ENCODE measurements at regions not wholly inside any gene's neighbourhood (a gene's known extent, or its start where the extent isn't known, plus 50 kb on each side); places are given as distances from the start of the nearest gene placed in this dataset.

DNA sequence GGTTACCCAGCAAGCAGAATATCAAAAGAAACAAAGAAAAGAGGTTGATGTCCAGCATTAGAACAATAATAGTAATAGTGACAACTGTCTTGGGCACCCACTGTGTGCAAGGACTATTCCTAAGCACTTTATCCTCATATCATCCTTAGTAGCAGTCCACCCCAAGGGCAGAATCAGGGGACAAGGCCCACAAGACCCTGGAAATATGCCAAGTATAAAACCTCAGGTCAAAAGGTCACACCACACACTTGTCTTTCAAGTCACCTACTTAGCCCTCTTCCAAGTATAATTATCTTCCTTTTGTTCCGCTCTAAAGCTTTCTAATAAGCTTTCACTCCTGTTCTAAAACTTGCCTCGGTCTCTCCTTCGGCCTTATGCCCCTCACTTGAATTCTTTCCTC lies 124.0 kb upstream of the STT3B start:
- Mint-ChIP-seq H3K9me3 (no peaks in the 10 kb centered on the region), H3K4me3 (no peak overlapping the region), H3K4me1 (peaks cover 7% of the 10 kb centered on the region; the same call in 2 of the 3 replicates), H3K36me3 (ENCODE audit: low read depth) (no peaks in the 10 kb centered on the region), H3K27me3 (ENCODE audit: insufficient read depth, low read depth, poor library complexity) (no peaks in the 10 kb centered on the region), H3K27ac (no peak overlapping the region)
- H3K4me2 ChIP-seq = no peak overlapping the region
- no peak overlapping the region for H3K27ac ChIP-seq (ENCODE audit: low read depth)
- no peaks in the 10 kb centered on the region for H3K27me3 ChIP-seq (ENCODE audit: insufficient read depth)
- ATAC-seq (no peak), DNase-seq (ENCODE audit: low spot score) (no peak)
- no peaks in the 10 kb centered on the region for H4K20me1 ChIP-seq (replicated peaks; ENCODE audit: insufficient read depth)
- H3K36me3 ChIP-seq (ENCODE audit: insufficient read depth) = no peaks in the 10 kb centered on the region
- H2AFZ ChIP-seq = no peak overlapping the region
- H3F3A ChIP-seq (replicated peaks; ENCODE audit: low read depth) = no peaks in the 10 kb centered on the region
- TF ChIP-seq JUNB (IDR thresholded peaks at IDR 0.05; ENCODE audit: unreplicated experiment) (no peak), ZNF114 (CRISPR knock-in tag; IDR thresholded peaks at IDR 0.05) (no peak), NANOG (IDR thresholded peaks at IDR 0.05; ENCODE audit: borderline replicate concordance) (no peak), ZNF331 (CRISPR knock-in tag; IDR thresholded peaks at IDR 0.05; ENCODE audit: low read depth) (no peak)
- H3K4me1 ChIP-seq (ENCODE audit: insufficient read depth) = 0 out of 2 replicates have a peak, but pooled peaks cover 6% of the 10 kb centered on the region
- H3K79me2 ChIP-seq (replicated peaks; ENCODE audit: insufficient read depth) = no peaks in the 10 kb centered on the region
- H3K9me2 ChIP-seq (ENCODE audit: insufficient read depth) = peaks cover 9% of the 10 kb centered on the region
- no peak overlapping the region for H3K4me3 ChIP-seq

DNA sequence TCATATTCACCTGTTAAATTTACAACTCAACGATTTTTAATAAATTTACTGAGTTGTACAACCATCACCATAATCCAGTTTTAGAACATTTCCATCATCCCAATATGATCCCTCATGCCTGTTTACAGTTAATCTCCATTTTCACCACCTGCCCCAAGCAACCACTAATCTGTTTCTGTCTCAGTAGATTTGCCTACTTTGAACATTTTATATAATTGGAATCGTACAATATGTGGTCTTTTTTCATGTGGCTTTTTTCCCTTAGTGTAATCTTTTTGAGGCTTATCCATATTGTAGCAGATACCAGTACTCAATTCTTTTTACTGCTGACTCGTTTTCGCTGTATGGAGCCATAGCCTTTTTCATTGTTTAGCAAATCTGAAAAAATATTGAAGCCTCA lies 123.3 kb upstream of the STT3B start:
- H3K27ac Mint-ChIP-seq = no peak overlapping the region
- no peaks in the 10 kb centered on the region for H3K9me3 Mint-ChIP-seq
- Histone ChIP-seq H3K27me3 (ENCODE audit: insufficient read depth) (no peaks in the 10 kb centered on the region), H3K27ac (ENCODE audit: low read depth) (no peak overlapping the region), H3K9me2 (ENCODE audit: insufficient read depth) (peaks cover 9% of the 10 kb centered on the region), H4K20me1 (replicated peaks; ENCODE audit: insufficient read depth) (no peaks in the 10 kb centered on the region), H2AFZ (no peak overlapping the region), H3K4me1 (ENCODE audit: insufficient read depth) (0 out of 2 replicates have a peak, but pooled peaks cover 6% of the 10 kb centered on the region), H3F3A (replicated peaks; ENCODE audit: low read depth) (no peaks in the 10 kb centered on the region), H3K79me2 (replicated peaks; ENCODE audit: insufficient read depth) (no peaks in the 10 kb centered on the region), H3K4me2 (no peak overlapping the region), H3K36me3 (ENCODE audit: insufficient read depth) (no peaks in the 10 kb centered on the region), H3K4me3 (no peak overlapping the region)
- H3K4me3 Mint-ChIP-seq = no peak overlapping the region
- DNase-seq (ENCODE audit: low spot score) = no peak
- H3K36me3 Mint-ChIP-seq (ENCODE audit: low read depth) = no peaks in the 10 kb centered on the region
- no peaks in the 10 kb centered on the region for H3K27me3 Mint-ChIP-seq (ENCODE audit: insufficient read depth, low read depth, poor library complexity)
- peaks cover 7% of the 10 kb centered on the region; the same call in 2 of the 3 replicates for H3K4me1 Mint-ChIP-seq
- no peak for ATAC-seq
- no peak for TF ChIP-seq ETS1 (IDR thresholded peaks at IDR 0.05)
- no peak for TF ChIP-seq EZH2 (IDR thresholded peaks at IDR 0.05; ENCODE audit: low read depth, unreplicated experiment)
- no peak for TF ChIP-seq CTCF (conservative IDR thresholded peaks at IDR 0.05; ENCODE audit: low read depth in 2 of 2)
- TF ChIP-seq ZNF114 (CRISPR knock-in tag; IDR thresholded peaks at IDR 0.05) = no peak
- no peak for TF ChIP-seq NANOG (IDR thresholded peaks at IDR 0.05; ENCODE audit: borderline replicate concordance)
- TF ChIP-seq, protein P1, sequence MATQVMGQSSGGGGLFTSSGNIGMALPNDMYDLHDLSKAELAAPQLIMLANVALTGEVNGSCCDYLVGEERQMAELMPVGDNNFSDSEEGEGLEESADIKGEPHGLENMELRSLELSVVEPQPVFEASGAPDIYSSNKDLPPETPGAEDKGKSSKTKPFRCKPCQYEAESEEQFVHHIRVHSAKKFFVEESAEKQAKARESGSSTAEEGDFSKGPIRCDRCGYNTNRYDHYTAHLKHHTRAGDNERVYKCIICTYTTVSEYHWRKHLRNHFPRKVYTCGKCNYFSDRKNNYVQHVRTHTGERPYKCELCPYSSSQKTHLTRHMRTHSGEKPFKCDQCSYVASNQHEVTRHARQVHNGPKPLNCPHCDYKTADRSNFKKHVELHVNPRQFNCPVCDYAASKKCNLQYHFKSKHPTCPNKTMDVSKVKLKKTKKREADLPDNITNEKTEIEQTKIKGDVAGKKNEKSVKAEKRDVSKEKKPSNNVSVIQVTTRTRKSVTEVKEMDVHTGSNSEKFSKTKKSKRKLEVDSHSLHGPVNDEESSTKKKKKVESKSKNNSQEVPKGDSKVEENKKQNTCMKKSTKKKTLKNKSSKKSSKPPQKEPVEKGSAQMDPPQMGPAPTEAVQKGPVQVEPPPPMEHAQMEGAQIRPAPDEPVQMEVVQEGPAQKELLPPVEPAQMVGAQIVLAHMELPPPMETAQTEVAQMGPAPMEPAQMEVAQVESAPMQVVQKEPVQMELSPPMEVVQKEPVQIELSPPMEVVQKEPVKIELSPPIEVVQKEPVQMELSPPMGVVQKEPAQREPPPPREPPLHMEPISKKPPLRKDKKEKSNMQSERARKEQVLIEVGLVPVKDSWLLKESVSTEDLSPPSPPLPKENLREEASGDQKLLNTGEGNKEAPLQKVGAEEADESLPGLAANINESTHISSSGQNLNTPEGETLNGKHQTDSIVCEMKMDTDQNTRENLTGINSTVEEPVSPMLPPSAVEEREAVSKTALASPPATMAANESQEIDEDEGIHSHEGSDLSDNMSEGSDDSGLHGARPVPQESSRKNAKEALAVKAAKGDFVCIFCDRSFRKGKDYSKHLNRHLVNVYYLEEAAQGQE (IDR thresholded peaks at IDR 0.05; ENCODE audit: unreplicated experiment) = no peak
- no peak for TF ChIP-seq POLR2AphosphoS5 (IDR thresholded peaks at IDR 0.05; ENCODE audit: low read depth)
- no peak for TF ChIP-seq ZNF462 (CRISPR knock-in tag; IDR thresholded peaks at IDR 0.05)
